Endothelial cell of umbilical vein (primary cell): ENCODE measurements at regions not wholly inside any gene's neighbourhood (a gene's known extent, or its start where the extent isn't known, plus 50 kb on each side); places are given as distances from the start of the nearest gene placed in this dataset.

Experiments used
- BruUV-seq: library from RNA; stranded (reverse); fragments of 400-500 nt; replicated peaks from 2 replicates; lab custom pipeline; 2021; lab: Mats Ljungman, UMichigan
- CTCF ChIA-PET: fragments of 300-600, 350-600 bp; sonication (Branson Sonifier 250); formaldehyde crosslinking; loops from one replicate; lab custom pipeline; 2021; ENCODE audit warnings: antibody characterized with exemption, inconsistent platforms; lab: Charles Lee
- POLR2A ChIA-PET: fragments of 300-600, 350-600 bp; sonication (Branson Sonifier 250); formaldehyde crosslinking; loops from one replicate; lab custom pipeline; 2021; ENCODE audit warnings: antibody characterized with exemption, inconsistent platforms; lab: Charles Lee
- DNase-seq: peaks from one replicate; pipeline ENCODE4 v3.0.0-alpha.2; 2011; ENCODE audit warnings: low read depth, low spot score
- FAIRE-seq: peaks from 2 replicates; lab custom pipeline; 2011; peaks lifted over from hg19 to GRCh38; lab: Jason Lieb, UNC
- H2AFZ ChIP-seq: 2 replicates; pipeline ENCODE4 v1.6.0; 2012; ENCODE audit warnings: low read depth, low read length, control low read depth, inconsistent platforms
- H3K27ac ChIP-seq: 2 replicates; pipeline ENCODE4 v1.5.1; 2011; ENCODE audit warnings: low read depth, mild to moderate bottlenecking, control low read depth, low read length, moderate library complexity; ENCODE audit not compliant: insufficient read depth
- H3K27me3 ChIP-seq, 2 experiments: 2 replicates each; pipeline versions ENCODE4 v1.6.0 to v1.6.1; 2011; ENCODE audit warnings: low read length in 2 of 2, mixed read lengths in 1 of 2; ENCODE audit not compliant: control insufficient read depth in 2 of 2, insufficient read depth in 2 of 2
- H3K36me3 ChIP-seq, 2 experiments: 2 replicates in 1 of 2; 3 replicates in 1 of 2; pipeline ENCODE4 v1.5.1; 2011; ENCODE audit warnings: low read length in 2 of 2, mild to moderate bottlenecking in 1 of 2, moderate library complexity in 1 of 2; ENCODE audit not compliant: control insufficient read depth in 2 of 2, insufficient read depth in 2 of 2; ENCODE audit errors: extremely low read depth in 1 of 2
- H3K4me1 ChIP-seq: 3 replicates; pipeline ENCODE4 v1.5.1; 2011; ENCODE audit warnings: mild to moderate bottlenecking, low read length; ENCODE audit not compliant: control insufficient read depth, insufficient read depth; ENCODE audit errors: extremely low read depth
- H3K4me2 ChIP-seq: 2 replicates; pipeline ENCODE4 v1.6.1; 2011; ENCODE audit warnings: low read length, control low read depth, mixed read lengths; ENCODE audit not compliant: insufficient read depth
- H3K4me3 ChIP-seq, 3 experiments: fragments of 200-600 bp in 1 of 3; sonication (generic), shearing (Covaris generic) in 1 of 3; replicated peaks in 1 of 3; 2 replicates each; pipeline ENCODE4 v1.5.1; 2011 to 2016; ENCODE audit warnings: control low read depth in 3 of 3, low read length in 3 of 3, mild to moderate bottlenecking in 2 of 3, inconsistent platforms in 1 of 3, low read depth in 1 of 3, moderate library complexity in 1 of 3; ENCODE audit not compliant: insufficient read depth in 1 of 3
- H3K79me2 ChIP-seq: 2 replicates; pipeline ENCODE4 v1.6.0; 2012; ENCODE audit warnings: low read length, inconsistent platforms; ENCODE audit not compliant: control insufficient read depth, insufficient read depth
- H3K9ac ChIP-seq: replicated peaks from 2 replicates; pipeline ENCODE3; 2011; ENCODE audit warnings: low read length, control low read depth; ENCODE audit not compliant: insufficient read depth; ENCODE audit errors: extremely low read depth
- H3K9me1 ChIP-seq: replicated peaks from 3 replicates; pipeline ENCODE4 v1.6.0; 2011; ENCODE audit warnings: mild to moderate bottlenecking, low read length; ENCODE audit not compliant: control insufficient read depth, insufficient read depth; ENCODE audit errors: extremely low read depth
- H3K9me3 ChIP-seq: replicated peaks from 2 replicates; pipeline ENCODE4 v1.5.1; 2012; ENCODE audit warnings: low read length, inconsistent platforms; ENCODE audit not compliant: control insufficient read depth, insufficient read depth
- H4K20me1 ChIP-seq: replicated peaks from 2 replicates; pipeline ENCODE3; 2011; ENCODE audit warnings: mild to moderate bottlenecking, low read length; ENCODE audit not compliant: control insufficient read depth, insufficient read depth; ENCODE audit errors: extremely low read depth
- CTCF ChIP-seq, 2 donors: IDR thresholded peaks; 1 replicate in 1 of 2; 2 replicates in 1 of 2; pipeline ENCODE4 v1.5.1; 2011; ENCODE audit warnings: low read length in 2 of 2, mild to moderate bottlenecking in 2 of 2, moderate library complexity in 2 of 2, control low read depth in 1 of 2, inconsistent platforms in 1 of 2, low read depth in 1 of 2; ENCODE audit not compliant: insufficient read depth in 1 of 2; ENCODE audit errors: extremely low read depth in 1 of 2
- EZH2 ChIP-seq: IDR thresholded peaks from 2 replicates; pipeline ENCODE4 v1.6.1; 2012; ENCODE audit warnings: borderline replicate concordance, low read depth, mild to moderate bottlenecking, moderate library complexity, low read length, inconsistent platforms; ENCODE audit not compliant: severe bottlenecking
- FOS ChIP-seq: IDR thresholded peaks from 2 replicates; pipeline ENCODE4 v1.6.1; 2011; ENCODE audit warnings: mild to moderate bottlenecking, low read length, moderate library complexity, borderline replicate concordance; ENCODE audit not compliant: insufficient read depth
- GATA2 ChIP-seq: IDR thresholded peaks from 2 replicates; pipeline ENCODE4 v1.7.0; 2011; ENCODE audit warnings: low read depth, mild to moderate bottlenecking, moderate library complexity, mixed read lengths, low read length; ENCODE audit not compliant: insufficient read length, insufficient read depth
- JUN ChIP-seq: IDR thresholded peaks from 2 replicates; pipeline ENCODE4 v1.6.1; 2011; ENCODE audit warnings: borderline replicate concordance, low read depth; ENCODE audit not compliant: insufficient read length, insufficient read depth
- MAX ChIP-seq: IDR thresholded peaks from 2 replicates; pipeline ENCODE4 v1.6.1; 2011; ENCODE audit not compliant: insufficient read depth, insufficient read length
- MYC ChIP-seq: IDR thresholded peaks from one replicate; pipeline ENCODE4 v1.6.1; 2011; ENCODE audit warnings: mild to moderate bottlenecking, low read depth, low read length
- POLR2A ChIP-seq: IDR thresholded peaks from 2 replicates; pipeline ENCODE4 v1.6.1; 2012; ENCODE audit warnings: low read depth, mild to moderate bottlenecking, control low read depth, low read length
- POLR2AphosphoS5 ChIP-seq: IDR thresholded peaks from 2 replicates; pipeline ENCODE4 v1.6.1; 2012; ENCODE audit warnings: low read depth, mild to moderate bottlenecking, control low read depth, low read length, moderate library complexity; ENCODE audit not compliant: insufficient read depth
- dilution Hi-C: fragments of 300-500 bp; cut with MboI; formaldehyde crosslinking; loops from one replicate; pipeline ENCODE4 v1.15.0; 2019; ENCODE audit warnings: low sequenced_read_pairs; ENCODE audit not compliant: extremely low pct_ligation_motif_present
- intact Hi-C: fragments of 100-400 bp; cut with micrococcal nuclease; formaldehyde crosslinking; loops from one replicate; pipeline ENCODE4 v1.10.0; 2022

GRCh38 chr22:27598792-27599191 is 202.8 kb downstream of the MN1 start:
- no peak overlapping the region for H3K9ac ChIP-seq
- H2AFZ ChIP-seq: no peak overlapping the region
- ChIA-PET POLR2A (no interaction called here), CTCF (no interaction called here)
- peaks cover 2 to 3% of the 10 kb centered on the region in 2 experiments for H3K27me3 ChIP-seq
- dilution Hi-C loops (no loop called here), intact Hi-C loops (no loop called here)
- no peak for DNase-seq
- H3K27ac ChIP-seq: no peak overlapping the region
- TF ChIP-seq MYC (no peak), MAX (no peak), JUN (no peak), EZH2 (no peak), POLR2AphosphoS5 (no peak), CTCF (IDR thresholded peaks at IDR 0.05; ENCODE audit: extremely low read depth in 1 of 2, insufficient read depth in 1 of 2, low read depth in 1 of 2, low read length in 2 of 2) (no peak), POLR2A (no peak), GATA2 (no peak), FOS (no peak)
- H3K9me3 ChIP-seq: no peaks in the 10 kb centered on the region
- no peak overlapping the region for H3K4me2 ChIP-seq
- H3K79me2 ChIP-seq: no peaks in the 10 kb centered on the region
- no peak overlapping the region for H3K4me3 ChIP-seq
- no peaks in the 10 kb centered on the region for H3K4me1 ChIP-seq
- no peaks in the 10 kb centered on the region for H3K36me3 ChIP-seq
- H4K20me1 ChIP-seq: no peaks in the 10 kb centered on the region
- no TSS peak for BruUV-seq
- no peak for FAIRE-seq
- no peaks in the 10 kb centered on the region for H3K9me1 ChIP-seq
